GM21576 (cell line): ENCODE measurements at regions not wholly inside any gene's neighbourhood (a gene's known extent, or its start where the extent isn't known, plus 50 kb on each side); places are given as distances from the start of the nearest gene placed in this dataset.
A peak's percentile ranks its signal among the peaks of the same experiment; 100 is the strongest.

ENCODE experiments used
- ATAC-seq: cut with Tn5 transposase; IDR thresholded peaks from one replicate; pipeline ENCODE4 v1.9.1; 2021; ENCODE audit warnings: mild to moderate bottlenecking, moderate library complexity; ENCODE audit not compliant: unreplicated experiment

- peak; percentile 72 for ATAC-seq
Observed at GRCh38 chrX:45758738-45759397, 558.2 kb upstream of the DIPK2B start.

- ATAC-seq: peak; percentile 38
Observed at GRCh38 chrX:45758319-45758718, 557.6 kb upstream of the DIPK2B start.

DNA sequence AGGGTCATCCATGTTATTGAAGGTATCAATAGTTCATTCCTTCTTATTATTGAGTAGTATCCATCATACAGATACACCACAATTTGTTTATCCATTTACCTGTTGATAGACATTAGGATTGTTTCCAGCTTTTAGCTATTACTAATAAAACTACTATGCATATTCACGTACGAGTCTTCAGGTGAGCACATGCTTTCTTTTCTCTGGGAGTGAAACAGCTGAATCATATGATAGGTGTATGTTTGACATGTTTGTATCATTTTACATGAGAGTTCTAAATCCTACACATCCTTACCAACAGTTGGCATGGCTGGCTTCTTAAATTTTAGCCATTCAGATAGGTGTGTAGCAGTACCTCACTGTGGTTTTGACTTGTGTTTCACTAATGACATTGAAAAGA is 556.6 kb upstream of the DIPK2B start:
- ATAC-seq: no peak

DNA sequence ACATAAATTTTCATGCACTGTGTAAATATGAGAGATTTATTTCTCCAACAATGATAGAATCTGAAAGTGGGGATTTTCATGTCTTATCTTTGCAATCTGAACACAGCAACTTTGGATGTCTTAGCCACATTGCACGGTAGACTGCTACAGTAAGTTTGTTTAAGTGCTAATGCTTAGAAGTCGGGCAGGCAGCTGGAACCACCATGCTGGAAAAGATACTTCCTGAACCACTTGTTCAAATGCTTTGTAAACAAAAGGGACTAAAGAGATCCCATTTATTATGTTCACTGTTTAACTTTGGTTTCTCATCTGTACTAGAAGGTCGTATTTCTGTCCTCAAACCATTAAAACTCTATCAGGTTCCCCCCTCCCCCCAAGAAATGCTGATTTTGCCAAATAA is 555.9 kb upstream of the DIPK2B start:
- ATAC-seq: no peak

DNA sequence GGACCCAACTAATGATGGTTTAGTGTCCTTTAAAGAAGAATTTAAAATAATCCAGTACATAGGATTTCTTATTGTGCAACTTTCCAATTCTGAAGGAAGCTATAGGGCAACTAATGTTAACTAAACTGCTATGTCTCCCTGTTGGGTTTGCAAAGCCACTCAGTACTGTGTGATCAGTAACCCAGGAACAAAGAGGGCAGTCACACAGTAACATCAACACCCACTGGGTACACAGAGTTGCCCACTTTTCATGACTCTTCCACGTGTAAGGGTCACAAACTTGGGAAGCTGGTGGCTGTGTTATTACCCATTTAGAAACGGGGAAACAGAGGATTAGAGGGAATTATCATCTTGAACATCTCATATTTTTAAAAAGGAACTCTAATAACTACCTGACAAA is 555.0 kb upstream of the DIPK2B start:
- ATAC-seq: no peak

DNA sequence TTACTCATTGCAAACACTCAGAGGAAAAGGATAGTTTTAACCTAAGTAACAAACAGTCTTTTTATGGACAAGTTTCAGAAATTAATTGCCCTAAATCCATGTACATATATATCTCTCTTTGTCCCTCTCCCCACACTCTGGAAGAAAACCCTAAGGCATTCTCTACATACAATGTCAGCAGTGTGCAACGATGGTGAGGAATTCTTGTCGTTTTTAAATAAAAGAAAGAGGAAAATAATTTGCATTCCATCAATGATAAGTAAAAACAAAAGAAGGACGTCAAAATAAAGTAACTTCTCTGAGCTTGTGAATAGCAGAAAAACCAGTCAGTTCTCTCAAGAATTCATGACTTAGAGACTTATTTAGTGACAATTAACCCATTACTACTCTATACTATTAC is 550.5 kb upstream of the DIPK2B start:
- ATAC-seq: no peak

- ATAC-seq: no peak
Observed at GRCh38 chrX:45750639-45751038, 550.0 kb upstream of the DIPK2B start.

DNA sequence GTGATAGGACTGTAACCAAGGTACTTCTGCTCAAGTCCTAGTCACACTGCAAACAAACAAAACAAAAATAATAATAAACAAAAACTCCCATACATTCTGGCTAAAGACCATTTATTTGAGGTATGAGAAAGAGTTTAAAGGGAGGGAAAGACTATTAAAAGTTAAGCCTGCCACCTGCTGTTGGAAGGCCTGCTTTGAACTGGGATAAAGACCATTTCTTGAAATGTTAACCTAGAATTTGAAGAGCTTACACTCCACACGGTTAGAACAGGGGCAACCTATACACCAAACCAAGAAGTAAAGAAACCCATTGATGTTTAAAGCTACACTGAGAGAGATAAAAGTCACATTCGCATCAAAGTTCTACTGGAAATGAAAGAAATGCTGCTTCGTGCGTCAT is 548.7 kb upstream of the DIPK2B start:
- ATAC-seq: no peak

GRCh38 chrX:45748369-45748774 is 547.7 kb upstream of the DIPK2B start:
- no peak for ATAC-seq

DNA sequence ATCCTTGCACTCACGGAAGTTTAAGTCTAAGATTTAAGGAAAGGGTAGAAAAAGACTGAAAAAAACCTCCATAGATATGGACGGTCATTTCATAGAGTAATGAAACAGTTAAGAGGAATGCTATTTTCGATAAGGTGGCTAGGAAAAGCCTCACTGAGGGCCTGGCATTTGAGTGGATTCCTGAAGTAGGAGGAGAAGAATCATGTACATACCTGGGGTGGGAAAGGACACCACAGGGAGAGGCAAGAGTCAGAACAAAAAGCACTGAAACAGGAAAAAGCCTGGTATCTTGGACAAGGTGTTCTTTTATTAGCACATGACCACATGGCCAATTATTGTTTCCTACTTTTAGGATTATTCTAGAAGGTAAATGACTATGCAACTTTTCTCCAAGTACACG is 547.2 kb upstream of the DIPK2B start:
- no peak for ATAC-seq

DNA sequence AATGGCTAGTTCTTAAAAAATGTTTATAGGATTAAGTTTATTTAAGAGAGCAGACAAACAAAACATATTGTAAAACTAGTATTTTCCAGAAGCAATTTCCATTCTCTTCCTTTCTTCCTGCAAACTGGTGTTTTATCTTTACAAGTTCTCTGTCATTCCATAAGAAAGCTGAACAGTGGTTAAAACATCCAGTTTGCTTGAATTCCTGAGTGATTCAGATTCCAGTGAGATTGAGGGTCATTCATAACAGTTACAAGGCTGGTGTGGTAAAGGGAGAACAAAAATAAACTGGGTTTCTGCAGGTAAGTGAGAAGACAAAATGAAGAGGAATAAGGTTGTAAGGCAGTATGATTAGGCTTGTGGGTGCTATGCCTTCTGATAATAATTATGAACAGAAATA is 544.8 kb upstream of the DIPK2B start:
- no peak for ATAC-seq

GRCh38 chrX:45743906-45744625 is 543.4 kb upstream of the DIPK2B start:
- ATAC-seq: no peak

GRCh38 chrX:45743081-45743533 is 542.4 kb upstream of the DIPK2B start:
- ATAC-seq: no peak

DNA sequence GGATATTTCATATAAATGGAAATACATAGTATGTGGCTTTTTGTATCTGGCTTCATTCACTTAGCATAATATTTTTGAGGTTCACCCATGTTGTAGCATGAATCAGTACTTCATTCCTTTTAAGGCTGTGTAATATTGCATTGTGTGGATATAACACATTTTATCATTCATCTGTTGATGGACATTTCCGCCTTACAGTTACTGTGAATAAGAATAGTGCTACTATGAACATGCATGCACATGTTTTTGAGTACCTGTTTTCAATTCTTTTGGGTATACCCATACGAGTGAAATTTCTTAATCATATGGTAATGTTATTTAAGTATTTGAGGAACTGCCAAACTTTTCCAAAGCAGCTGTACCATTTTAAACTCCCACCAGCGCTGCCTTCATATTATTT is 539.6 kb upstream of the DIPK2B start:
- ATAC-seq: no peak

- no peak for ATAC-seq
Observed at GRCh38 chrX:45735571-45735970, 534.9 kb upstream of the DIPK2B start.

DNA sequence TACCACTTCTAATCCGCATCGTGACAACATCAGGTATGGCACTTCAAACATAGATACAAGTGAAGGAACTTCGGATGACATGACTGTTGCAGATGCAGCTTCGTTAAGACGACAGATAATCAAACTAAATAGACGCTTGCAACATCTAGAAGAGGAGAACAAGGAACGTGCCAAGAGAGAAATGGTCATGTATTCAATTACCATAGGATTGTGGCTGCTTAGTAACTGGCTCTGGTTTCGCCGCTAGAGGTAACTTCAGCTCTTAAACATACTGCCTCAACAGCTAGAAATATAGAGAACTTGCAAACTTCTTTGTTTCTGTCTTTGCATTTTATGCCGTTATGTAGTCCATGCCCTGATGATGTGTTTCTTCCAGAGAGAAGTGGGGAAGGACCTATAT is 530.8 kb upstream of the DIPK2B start:
- ATAC-seq: no peak

GRCh38 chrX:45727761-45728160 is 527.1 kb upstream of the DIPK2B start:
- ATAC-seq: no peak

DNA sequence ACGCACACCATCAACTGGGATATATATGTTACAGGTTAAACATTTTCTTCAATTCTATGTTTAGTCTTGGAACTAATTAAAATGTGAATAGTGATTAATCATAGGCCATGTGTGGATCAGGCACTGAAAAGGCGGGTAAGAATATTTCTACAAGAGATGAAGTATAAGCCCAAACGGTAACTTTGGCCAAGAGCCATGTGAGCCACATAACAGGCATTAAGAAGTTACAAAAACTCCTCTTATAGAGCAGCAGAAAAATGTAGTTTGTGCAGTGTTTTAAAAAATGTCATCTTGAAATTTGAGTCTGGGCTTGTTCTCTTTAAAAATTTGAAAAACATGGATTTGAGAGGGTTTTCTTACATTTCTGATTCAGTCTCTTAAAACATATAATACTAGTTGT is 521.8 kb upstream of the DIPK2B start:
- no peak for ATAC-seq

DNA sequence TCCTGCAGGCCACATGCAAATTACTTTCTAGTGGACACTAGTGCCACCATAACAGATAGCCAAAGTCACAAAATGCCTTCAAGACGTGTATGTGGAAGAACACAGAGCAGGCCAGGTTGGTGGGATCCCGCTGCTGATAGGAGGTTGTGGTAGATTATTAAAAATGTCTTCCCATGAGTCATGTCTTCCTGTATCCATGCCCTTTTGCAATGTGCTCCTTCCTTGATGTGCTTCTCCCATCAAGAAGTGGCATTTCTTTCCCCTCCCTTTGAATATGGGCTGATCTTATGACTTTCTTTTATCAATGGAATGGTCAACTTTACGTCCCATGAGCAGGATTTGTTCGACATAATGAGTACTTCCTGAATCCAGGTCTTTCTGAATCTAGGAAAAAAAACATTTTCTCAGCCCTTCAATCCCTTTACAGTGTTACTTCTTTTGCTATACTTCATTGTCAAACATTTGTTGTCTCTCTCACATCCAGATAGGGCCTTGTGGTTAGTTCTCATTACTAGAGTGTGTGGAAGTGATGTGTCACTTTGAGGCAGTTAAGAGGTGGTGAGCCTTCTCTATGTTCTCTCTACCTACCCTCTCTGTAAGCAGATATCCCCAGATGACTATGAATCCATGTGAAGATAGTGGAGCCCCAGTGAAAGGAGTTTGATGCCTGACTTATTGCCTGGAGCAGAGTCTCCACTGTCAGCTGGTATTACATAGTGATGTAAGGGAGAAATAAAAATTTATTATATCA is 519.2 kb upstream of the DIPK2B start:
- ATAC-seq: no peak

- ATAC-seq: no peak
Observed at GRCh38 chrX:45718676-45719075, 518.0 kb upstream of the DIPK2B start.

DNA sequence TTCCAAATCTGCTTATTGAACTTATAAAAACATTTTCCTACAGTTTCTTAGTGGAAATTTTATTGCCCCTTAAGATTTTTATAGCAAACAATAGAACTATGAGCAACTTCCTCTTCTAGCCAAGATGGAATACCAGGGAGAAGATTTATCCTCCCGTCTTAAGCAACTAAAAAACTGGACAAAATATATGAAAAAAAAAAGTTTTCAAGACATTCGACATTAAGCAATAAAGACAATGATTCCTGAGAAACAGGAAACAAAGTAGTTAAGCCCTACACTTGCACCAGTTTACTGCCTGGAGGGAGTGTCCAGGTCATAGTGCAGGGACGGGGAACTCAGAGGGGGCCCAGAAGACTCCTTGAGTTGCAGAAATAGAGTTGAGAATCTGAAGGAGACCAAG is 516.1 kb upstream of the DIPK2B start:
- ATAC-seq: no peak

DNA sequence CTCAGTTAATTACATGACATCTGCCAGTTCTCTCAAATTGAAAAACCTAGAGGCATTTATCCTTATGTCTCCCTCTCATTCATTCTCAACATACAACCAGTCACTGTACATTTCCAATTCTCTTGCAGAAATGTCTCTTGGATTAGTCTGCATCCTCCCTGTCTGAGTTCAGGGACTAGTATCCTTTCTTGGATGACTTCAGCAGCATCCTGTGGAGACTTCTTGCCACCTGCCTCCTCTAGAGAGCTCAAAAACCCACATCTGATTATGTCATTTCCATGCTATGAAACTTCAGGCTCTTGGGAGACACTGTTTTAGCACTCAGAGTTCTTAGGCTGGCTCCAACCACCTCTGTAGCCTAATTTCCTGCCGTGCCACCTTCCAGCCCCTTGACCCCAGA is 515.1 kb upstream of the DIPK2B start:
- ATAC-seq: no peak
